Loucy (cell line): ENCODE measurements at regions not wholly inside any gene's neighbourhood (a gene's known extent, or its start where the extent isn't known, plus 50 kb on each side); places are given as distances from the start of the nearest gene placed in this dataset.

ENCODE experiments used
- EZH2phosphoT487 ChIP-seq: fragments of 200-600 bp; IDR thresholded peaks from 2 replicates; pipeline ENCODE4 v1.6.1; 2018; ENCODE audit warnings: antibody characterized with exemption, mild to moderate bottlenecking, moderate library complexity, borderline replicate concordance
- TF ChIP-seq, protein P1 (sequence below): fragments of 200-600 bp; sonication (generic); conservative IDR thresholded peaks from 2 replicates; pipeline ENCODE4 v1.5.1; 2014; ENCODE audit warnings: mild to moderate bottlenecking, antibody characterized with exemption, low read length

DNA sequence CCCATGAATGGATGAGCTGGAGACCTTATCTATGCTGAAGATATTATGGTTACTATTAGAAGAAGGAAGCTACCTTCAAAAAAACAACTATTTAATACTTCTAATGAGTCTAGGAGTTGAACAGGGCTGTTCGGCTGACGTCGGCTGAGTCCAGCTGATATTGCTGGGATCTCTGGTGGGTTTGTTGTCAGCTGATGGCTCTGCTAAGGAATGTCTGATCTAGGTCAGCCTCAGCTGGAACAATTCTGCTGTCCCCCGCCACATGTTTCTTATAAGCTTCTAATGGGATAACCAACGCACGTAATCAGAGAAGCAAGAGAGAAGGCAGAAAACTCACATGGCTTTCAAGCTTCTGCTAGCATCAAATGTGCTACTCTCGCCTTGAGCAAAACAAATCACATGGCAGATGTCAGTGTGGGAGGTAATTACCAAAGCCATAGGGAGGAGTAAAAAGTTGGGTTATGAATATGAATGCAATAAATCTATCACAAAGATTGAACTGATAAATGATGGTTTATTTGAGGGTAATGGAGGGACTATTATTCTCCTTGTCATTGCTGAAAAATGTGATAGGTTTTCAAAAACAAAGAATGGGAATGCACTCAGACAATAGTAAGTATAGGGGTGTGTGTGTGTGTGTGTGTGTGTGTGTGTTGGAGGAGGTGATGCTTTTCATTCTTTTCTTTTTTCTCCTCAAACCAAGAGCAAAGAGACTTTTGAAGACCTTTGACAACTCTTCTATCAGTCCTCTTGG lies 71.5 kb downstream of the BTBD3 start:
- TF ChIP-seq, protein P1, sequence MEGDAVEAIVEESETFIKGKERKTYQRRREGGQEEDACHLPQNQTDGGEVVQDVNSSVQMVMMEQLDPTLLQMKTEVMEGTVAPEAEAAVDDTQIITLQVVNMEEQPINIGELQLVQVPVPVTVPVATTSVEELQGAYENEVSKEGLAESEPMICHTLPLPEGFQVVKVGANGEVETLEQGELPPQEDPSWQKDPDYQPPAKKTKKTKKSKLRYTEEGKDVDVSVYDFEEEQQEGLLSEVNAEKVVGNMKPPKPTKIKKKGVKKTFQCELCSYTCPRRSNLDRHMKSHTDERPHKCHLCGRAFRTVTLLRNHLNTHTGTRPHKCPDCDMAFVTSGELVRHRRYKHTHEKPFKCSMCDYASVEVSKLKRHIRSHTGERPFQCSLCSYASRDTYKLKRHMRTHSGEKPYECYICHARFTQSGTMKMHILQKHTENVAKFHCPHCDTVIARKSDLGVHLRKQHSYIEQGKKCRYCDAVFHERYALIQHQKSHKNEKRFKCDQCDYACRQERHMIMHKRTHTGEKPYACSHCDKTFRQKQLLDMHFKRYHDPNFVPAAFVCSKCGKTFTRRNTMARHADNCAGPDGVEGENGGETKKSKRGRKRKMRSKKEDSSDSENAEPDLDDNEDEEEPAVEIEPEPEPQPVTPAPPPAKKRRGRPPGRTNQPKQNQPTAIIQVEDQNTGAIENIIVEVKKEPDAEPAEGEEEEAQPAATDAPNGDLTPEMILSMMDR = no peak
- no peak for TF ChIP-seq EZH2phosphoT487
